Body of pancreas (tissue), 4 donors: ENCODE measurements at regions not wholly inside any gene's neighbourhood (a gene's known extent, or its start where the extent isn't known, plus 50 kb on each side); places are given as distances from the start of the nearest gene placed in this dataset.

Experiments
- CTCF ChIP-seq, 7 experiments: fragments of 450-650 bp in 4 of 7; fragments of 200-600 bp in 3 of 7; sonication (generic) in 3 of 7; IDR thresholded peaks; one replicate each; pipeline ENCODE4 v1.5.1; 2016 to 2019; ENCODE audit warnings: antibody characterized with exemption in 7 of 7
- POLR2A ChIP-seq, 3 donors: fragments of 450-650 bp; IDR thresholded peaks; one replicate each; pipeline ENCODE4 v1.6.1; 2016; ENCODE audit warnings: antibody characterized with exemption in 3 of 3, mild to moderate bottlenecking in 2 of 3

- TF ChIP-seq CTCF (IDR thresholded peaks at IDR 0.05) (no peak), POLR2A (IDR thresholded peaks at IDR 0.05) (no peak)
Observed at GRCh38 chr3:30204126-30204525, 402.3 kb upstream of the TGFBR2 start.
